T-helper 2 cell (primary cell): ENCODE measurements at regions not wholly inside any gene's neighbourhood (a gene's known extent, or its start where the extent isn't known, plus 50 kb on each side); places are given as distances from the start of the nearest gene placed in this dataset.
"Not testable (repeated sequence)": the region's sequence is repeated elsewhere in the genome, so short reads cannot be mapped to it uniquely, and the experiment has no call there.

Experiments
- DNase-seq, 5 experiments: peaks; one replicate each; pipeline versions ENCODE4 v3.0.0 to v3.0.0-alpha.2; 2012 to 2022

GRCh38 chr18:68427951-68428401, 286.9 kb downstream of the TMX3 start:
- no peak for DNase-seq

- DNase-seq = no peak
Observed at GRCh38 chr18:68426731-68427315, 288.1 kb downstream of the TMX3 start.

- no peak for DNase-seq
Observed at GRCh38 chr18:68418881-68419280, 296.0 kb downstream of the TMX3 start.

- DNase-seq = no peak
Observed at GRCh38 chr18:68418226-68418868, 296.6 kb downstream of the TMX3 start.

GRCh38 chr18:68417826-68418225, 297.1 kb downstream of the TMX3 start:
- DNase-seq = no peak

- DNase-seq = no peak
Observed at GRCh38 chr18:68417166-68417799, 297.6 kb downstream of the TMX3 start.

- DNase-seq = no peak
Observed at GRCh38 chr18:68414407-68414806, 300.5 kb downstream of the TMX3 start.

GRCh38 chr18:68409576-68409975, 305.3 kb downstream of the TMX3 start:
- DNase-seq = no peak

GRCh38 chr18:68406761-68407160, 308.1 kb downstream of the TMX3 start:
- no peak for DNase-seq

GRCh38 chr18:68402784-68403183, 312.1 kb downstream of the TMX3 start:
- DNase-seq = no peak

GRCh38 chr18:68400889-68401288, 314.0 kb downstream of the TMX3 start:
- DNase-seq = no peak

GRCh38 chr18:68399721-68400120, 315.2 kb downstream of the TMX3 start:
- DNase-seq = no peak

GRCh38 chr18:68397241-68398035, 317.5 kb downstream of the TMX3 start:
- no peak for DNase-seq

GRCh38 chr18:68394705-68395104, 320.2 kb downstream of the TMX3 start:
- no peak for DNase-seq

- DNase-seq = no peak
Observed at GRCh38 chr18:68391801-68392200, 323.1 kb downstream of the TMX3 start.

- no peak for DNase-seq
Observed at GRCh38 chr18:68387246-68387645, 327.7 kb downstream of the TMX3 start.

- not testable (repeated sequence) for DNase-seq
Observed at GRCh38 chr18:68383979-68384378, 330.9 kb downstream of the TMX3 start.

- no peak for DNase-seq
Observed at GRCh38 chr18:68376926-68377325, 338.0 kb downstream of the TMX3 start.

GRCh38 chr18:68362907-68363306, 352.0 kb downstream of the TMX3 start:
- DNase-seq = no peak

- DNase-seq = no peak
Observed at GRCh38 chr18:68355637-68356036, 359.3 kb downstream of the TMX3 start.

GRCh38 chr18:68354176-68354575, 360.7 kb downstream of the TMX3 start:
- no peak for DNase-seq

GRCh38 chr18:68342039-68342659, 372.8 kb downstream of the TMX3 start:
- DNase-seq = no peak

- DNase-seq = no peak
Observed at GRCh38 chr18:68340606-68341005, 374.3 kb downstream of the TMX3 start.
